NB4 (cell line): ENCODE measurements at regions not wholly inside any gene's neighbourhood (a gene's known extent, or its start where the extent isn't known, plus 50 kb on each side); places are given as distances from the start of the nearest gene placed in this dataset.

Source experiments
- CTCF ChIP-seq: IDR thresholded peaks from one replicate; pipeline ENCODE4 v1.5.1; 2012; ENCODE audit warnings: low read depth, low read length
- MAX ChIP-seq: IDR thresholded peaks from 2 replicates; pipeline ENCODE4 v1.6.1; 2011; ENCODE audit warnings: low read depth, low read length
- MYC ChIP-seq: IDR thresholded peaks from 2 replicates; pipeline ENCODE4 v1.6.1; 2011; ENCODE audit warnings: low read depth, low read length
- POLR2A ChIP-seq: IDR thresholded peaks from 2 replicates; pipeline ENCODE4 v1.6.1; 2011; ENCODE audit warnings: mild to moderate bottlenecking; ENCODE audit not compliant: insufficient read length; ENCODE audit errors: extremely low read depth

- TF ChIP-seq CTCF (no peak), POLR2A (no peak), MYC (no peak), MAX (no peak)
These were observed 472.4 kb upstream of the SPHKAP start for GRCh38 chr2:228653884-228654283.
